GM10266 (cell line): ENCODE measurements at regions not wholly inside any gene's neighbourhood (a gene's known extent, or its start where the extent isn't known, plus 50 kb on each side); places are given as distances from the start of the nearest gene placed in this dataset.
"Not testable (repeated sequence)": the region's sequence is repeated elsewhere in the genome, so short reads cannot be mapped to it uniquely, and the experiment has no call there.

ENCODE experiments used
- DNase-seq: peaks from one replicate; pipeline ENCODE4 v3.0.0; 2012; ENCODE audit errors: extremely low spot score
- CTCF ChIP-seq: IDR thresholded peaks from 2 replicates; pipeline ENCODE4 v1.5.1; 2012; ENCODE audit warnings: mild to moderate bottlenecking, low read depth; ENCODE audit not compliant: control insufficient read depth, insufficient read depth; ENCODE audit errors: missing control alignments

GRCh38 chr3:166444336-166444735 lies 607.1 kb upstream of the BCHE start:
- DNase-seq = no peak
- TF ChIP-seq CTCF = no peak

GRCh38 chr3:166435469-166436057 lies 598.3 kb upstream of the BCHE start:
- DNase-seq = no peak
- no peak for TF ChIP-seq CTCF

GRCh38 chr3:166433060-166433459 lies 595.8 kb upstream of the BCHE start:
- no peak for DNase-seq
- TF ChIP-seq CTCF = no peak

DNA sequence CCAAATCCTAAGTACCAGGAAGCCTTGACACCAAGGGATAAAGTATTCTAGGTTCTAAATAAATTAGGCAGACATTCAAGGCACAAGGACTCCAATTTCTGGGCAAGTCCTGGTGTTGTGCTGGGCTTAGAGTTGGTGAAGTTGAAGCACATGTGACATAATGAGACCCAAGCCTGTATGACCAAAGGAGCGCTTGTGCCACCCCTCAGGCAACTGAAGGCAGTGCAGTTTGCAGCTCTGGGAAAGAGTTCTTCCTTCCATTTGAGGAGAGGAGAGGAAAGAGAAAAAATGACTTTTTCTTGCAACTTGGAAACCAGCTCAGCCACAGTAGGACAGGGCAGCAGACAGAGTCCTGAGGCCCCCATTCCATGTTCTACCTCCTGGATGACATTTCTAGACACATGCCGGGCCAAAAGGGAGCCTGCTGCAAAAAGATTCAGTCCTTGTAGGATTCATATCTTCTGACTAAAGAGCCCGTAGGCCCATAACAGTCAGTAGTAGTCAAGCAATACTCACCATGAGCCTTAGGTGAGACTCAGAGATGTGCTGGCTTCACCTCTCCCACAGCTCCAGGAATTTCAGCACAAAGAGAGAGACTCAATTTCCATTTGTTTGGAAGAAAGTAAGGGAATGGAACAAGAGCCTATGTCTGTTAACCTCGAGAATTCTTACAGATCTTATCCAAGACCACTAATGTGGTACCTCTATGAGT lies 588.8 kb upstream of the BCHE start:
- no peak for TF ChIP-seq CTCF
- no peak for DNase-seq

DNA sequence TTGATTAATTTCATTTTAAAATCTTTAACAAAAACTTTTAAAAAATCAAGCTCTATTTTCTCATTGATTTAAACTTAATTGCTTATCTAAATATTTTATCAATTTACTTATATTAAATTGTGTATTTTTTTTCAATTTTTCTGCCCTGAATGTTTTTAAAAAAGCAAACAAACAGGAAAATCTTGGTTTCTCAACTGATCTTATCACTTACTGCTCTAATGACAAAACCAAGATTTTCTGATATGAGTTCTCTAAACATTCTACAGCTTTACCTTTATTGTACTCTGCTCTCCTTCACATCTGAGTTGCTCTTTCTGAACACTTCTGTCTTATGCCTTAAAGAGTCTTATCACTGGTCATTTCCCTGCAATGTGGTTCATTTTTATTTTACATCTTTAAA lies 587.8 kb upstream of the BCHE start:
- no peak for DNase-seq
- TF ChIP-seq CTCF = no peak

DNA sequence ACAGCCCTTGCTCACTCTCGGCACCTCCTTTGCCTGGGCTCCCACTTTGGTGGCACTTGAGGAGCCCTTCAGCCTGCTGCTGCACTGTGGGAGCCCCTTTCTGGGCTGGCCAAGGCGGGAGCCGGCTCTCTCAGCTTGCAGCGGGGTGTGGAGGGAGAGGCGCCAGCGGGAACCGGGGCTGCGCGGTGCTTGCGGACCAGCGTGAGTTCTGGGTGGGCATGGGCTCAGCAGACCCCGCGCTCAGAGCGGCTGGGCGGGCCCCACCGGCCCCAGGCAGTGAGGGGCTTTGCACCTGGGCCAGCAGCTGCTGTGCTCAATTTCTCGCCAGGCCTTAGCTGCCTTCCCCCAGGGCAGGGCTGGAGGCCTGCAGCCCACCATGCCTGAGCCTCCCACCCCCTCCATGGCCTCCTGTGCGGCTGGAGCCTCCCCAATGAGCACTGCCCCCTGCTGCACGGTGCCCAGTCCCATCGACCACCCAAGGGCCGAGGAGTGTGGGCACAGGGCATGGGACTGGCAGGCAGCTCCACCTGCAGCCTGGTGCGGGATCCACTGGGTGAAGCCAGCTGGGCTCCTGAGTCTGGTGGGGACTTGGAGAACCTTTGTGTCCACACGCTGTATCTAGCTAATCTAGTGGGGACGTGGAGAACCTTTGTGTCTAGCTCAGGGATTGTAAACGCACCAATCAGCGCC lies 586.7 kb upstream of the BCHE start:
- DNase-seq = not testable (repeated sequence)

DNA sequence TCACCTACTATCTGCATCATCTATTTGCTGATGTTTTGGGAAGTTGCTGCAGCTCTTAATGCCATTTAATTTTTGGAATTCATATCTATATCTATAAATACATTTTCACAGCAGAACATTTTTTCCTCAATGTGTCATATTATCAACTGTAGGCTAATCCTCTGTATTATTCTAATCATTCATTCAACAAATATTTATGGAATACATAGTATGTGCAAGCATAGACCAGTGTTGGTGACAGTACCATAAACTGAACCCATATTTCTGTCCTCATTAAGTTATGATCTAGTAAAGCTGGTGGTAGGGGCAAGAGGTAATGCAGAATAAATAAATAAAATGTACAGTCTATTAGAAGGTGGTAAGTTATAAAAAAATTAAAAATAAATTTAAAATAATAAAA lies 585.3 kb upstream of the BCHE start:
- no peak for TF ChIP-seq CTCF
- no peak for DNase-seq
